GM18511 (cell line): ENCODE measurements at regions not wholly inside any gene's neighbourhood (a gene's known extent, or its start where the extent isn't known, plus 50 kb on each side); places are given as distances from the start of the nearest gene placed in this dataset.

ENCODE experiments used
- ATAC-seq: cut with Tn5 transposase; IDR thresholded peaks from one replicate; pipeline ENCODE4 v1.9.1; 2021; ENCODE audit warnings: mild to moderate bottlenecking, moderate library complexity; ENCODE audit not compliant: unreplicated experiment

GRCh38 chr2:8484502-8485283 lies 197.2 kb upstream of the ID2 start:
- ATAC-seq, result no peak

DNA sequence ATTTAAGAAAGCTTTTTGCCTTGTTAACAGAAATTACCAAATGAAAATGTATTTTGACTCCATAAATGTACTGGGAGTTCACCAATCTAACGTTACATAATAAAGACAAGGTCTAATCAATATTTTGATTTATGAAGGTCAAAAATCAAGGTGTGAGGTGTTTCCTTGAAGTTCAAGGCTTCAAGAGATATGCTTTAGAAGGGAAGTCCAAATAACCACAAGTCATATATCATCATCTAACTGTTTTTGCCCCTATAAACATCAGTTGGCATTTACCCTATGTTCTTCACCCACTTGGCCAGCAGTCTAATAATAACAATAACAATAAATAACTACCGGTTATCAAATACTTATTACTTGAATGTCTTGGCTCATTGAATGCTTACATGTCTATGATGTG lies 196.1 kb upstream of the ID2 start:
- no peak for ATAC-seq

DNA sequence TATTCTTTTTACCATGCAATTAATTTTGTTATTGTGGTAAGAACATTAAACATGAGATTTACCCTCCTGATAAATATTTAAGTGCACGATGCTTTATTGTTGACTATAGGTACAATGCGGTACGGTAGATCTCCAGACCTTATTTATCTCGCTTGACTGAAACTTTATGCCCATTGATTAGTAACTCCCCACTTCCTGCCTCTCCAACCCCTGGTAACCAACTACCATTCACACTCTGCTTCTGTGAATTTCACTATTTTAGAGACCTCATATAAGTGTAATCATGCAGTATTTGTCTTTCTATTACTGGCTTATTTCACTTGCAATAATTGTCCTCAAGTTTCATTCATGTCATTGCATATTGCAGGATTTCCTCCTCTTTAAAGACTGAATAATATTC lies 195.7 kb upstream of the ID2 start:
- ATAC-seq, result no peak

DNA sequence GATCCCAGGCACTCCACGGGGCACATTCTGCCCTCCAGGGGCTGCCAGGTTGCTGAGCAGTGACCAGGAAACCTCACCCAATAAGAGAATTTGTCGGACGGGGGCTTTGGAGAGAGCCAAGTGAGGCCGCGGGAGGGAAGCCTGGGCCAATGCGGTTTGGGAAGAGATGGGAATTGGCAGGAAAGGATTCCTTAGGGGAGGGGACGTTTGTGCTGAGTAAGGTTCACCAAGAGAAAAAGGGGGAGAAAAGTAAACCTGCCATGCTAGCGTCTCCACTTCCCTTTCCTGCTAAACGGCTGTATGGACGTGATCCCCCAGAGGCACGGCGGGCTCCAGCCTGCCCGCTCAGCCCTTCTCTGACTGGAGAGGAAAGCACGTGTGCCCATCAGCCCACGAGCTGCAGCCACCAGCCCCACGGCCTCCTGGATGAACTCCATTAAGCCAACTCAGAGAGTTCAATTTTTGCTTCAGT lies 194.4 kb upstream of the ID2 start:
- peak; percentile 26 for ATAC-seq

DNA sequence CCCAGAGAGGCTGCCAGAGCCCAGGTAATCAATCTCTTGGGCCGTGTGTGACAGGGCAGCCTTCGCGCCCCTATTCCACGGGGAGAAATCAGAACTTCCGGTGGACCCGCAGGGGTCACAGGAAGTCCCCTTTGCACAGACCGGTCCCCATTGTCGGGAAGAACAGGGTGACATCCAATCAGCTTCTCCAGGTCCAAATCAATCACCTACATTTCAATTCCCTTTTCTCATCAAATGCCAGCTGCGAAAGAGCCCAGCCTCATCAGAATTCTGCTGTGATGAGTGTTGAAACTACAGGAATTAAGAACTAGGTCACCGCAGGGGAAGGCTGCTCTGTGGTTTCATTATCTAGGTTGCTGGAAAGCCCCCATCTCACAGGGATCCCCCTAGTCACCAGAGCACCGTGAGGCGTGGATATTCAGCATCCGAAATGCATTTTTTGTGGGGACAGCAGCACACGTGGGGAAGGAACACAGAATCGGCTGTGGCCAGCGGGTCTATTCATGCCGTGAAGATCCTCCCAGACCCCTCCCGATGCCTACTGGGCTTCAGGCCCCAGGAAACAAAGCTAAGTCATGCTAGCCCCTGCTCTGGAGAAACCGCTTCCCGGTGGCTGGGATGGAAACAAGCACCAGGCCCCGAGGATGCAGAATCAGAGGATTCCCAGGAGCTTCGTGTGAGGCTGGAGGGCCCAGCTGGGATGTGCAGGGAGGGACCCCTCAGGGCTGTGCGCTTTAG lies 193.7 kb upstream of the ID2 start:
- ATAC-seq, result peak; percentile 88

- ATAC-seq, result no peak
Observed at GRCh38 chr2:8489221-8489620, 192.6 kb upstream of the ID2 start.

DNA sequence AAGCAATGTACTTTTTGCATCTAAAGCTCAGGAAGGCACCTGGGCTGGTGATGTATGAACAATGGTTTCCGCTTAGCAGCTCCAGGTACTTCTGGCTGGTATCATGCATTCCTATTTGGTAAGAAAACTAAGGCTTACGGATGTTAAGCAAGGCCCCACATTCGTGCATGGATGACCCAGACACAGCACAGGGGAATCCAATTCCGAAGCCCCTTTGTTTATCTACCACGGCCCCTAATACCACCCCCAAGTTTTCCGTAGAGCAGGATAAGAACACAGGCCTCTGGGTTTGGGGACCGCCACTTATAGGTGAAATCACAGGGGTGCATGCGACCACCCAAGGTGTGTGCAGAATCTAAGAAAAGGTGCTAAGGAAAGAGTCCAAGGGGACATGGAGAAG lies 192.1 kb upstream of the ID2 start:
- no peak for ATAC-seq

GRCh38 chr2:8490166-8490721 lies 191.6 kb upstream of the ID2 start:
- ATAC-seq, result no peak

DNA sequence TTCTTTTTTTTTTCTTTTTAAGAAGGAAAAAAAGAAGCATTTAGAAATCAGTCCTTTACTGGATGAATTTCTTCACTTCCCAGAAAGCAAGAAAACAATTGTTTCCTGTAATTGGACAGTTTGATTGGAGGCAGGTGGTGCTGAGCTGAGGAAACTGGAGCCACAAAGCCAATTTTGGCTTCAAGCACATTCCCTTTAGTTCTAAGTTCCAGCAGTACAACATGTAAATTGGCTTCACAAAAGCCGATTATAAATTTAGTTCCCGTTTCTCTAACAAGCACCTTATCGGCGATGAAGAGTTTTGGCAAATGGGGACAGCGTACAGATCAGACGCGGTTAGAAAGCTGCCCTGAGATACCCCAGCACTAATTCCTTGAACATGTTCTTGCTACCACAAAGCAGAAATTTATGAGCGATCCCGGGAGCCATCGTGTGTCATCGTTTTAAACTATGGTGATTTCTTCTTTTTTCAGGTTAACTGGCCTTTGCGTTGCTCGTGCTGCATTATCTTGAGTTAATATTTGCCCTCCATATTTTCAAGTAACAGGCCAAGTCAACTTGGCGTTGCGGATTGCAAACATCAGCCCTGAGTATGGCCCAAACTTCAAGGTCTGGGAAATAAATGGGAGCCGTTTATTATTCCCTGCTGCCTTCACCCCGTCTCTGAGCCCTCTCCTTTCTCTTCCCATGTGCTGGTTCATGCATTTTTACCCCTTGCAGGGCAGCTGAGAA lies 190.4 kb upstream of the ID2 start:
- ATAC-seq, result no peak

DNA sequence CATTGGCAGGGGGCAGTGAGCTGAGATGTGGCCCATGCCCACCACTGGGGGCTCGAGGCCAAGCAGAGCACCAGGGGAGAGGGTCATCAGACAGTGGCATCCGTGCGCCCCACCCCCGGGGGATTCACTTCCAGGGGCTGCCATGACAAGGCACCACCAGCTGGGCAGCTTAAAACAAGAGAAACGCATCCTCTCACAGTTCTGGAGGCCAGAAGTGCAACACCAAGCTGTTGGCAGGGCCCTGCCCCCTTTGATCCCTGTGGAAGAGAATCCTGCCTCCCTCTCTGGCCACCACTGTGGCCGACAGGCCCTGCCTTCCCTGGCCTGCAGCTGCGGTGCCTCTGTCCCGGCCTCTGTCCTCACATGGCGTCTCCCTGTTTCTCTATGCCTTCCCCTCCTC lies 187.7 kb upstream of the ID2 start:
- no peak for ATAC-seq

GRCh38 chr2:8494589-8494988 lies 187.3 kb upstream of the ID2 start:
- no peak for ATAC-seq

GRCh38 chr2:8495189-8495989 lies 186.5 kb upstream of the ID2 start:
- ATAC-seq, result no peak

DNA sequence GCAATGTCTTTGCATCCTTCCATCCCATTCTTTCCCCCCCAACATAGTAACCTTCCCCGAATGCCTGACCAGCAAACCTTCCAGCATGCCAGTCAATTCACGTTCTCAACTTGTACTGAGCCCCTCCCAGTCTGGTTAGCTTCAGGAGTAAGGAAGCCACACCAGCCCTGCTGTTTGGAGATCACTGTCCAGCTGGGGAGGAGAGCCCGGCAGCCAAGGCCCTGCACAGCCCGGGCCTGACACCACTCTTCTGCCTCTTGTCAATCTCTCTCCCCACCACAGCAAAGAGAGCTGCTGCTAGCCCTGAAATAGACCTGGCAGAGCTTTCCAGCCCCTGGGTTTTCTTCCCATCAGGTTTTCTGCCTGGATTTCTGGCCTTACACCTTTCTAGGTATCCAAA lies 185.8 kb upstream of the ID2 start:
- ATAC-seq, result no peak

- ATAC-seq, result no peak
Observed at GRCh38 chr2:8496617-8497016, 185.2 kb upstream of the ID2 start.

GRCh38 chr2:8498994-8499393 lies 182.9 kb upstream of the ID2 start:
- no peak for ATAC-seq

GRCh38 chr2:8500124-8501054 lies 181.5 kb upstream of the ID2 start:
- ATAC-seq, result no peak

- no peak for ATAC-seq
Observed at GRCh38 chr2:8501061-8501720, 180.7 kb upstream of the ID2 start.

- ATAC-seq, result no peak
Observed at GRCh38 chr2:8502316-8502715, 179.5 kb upstream of the ID2 start.

DNA sequence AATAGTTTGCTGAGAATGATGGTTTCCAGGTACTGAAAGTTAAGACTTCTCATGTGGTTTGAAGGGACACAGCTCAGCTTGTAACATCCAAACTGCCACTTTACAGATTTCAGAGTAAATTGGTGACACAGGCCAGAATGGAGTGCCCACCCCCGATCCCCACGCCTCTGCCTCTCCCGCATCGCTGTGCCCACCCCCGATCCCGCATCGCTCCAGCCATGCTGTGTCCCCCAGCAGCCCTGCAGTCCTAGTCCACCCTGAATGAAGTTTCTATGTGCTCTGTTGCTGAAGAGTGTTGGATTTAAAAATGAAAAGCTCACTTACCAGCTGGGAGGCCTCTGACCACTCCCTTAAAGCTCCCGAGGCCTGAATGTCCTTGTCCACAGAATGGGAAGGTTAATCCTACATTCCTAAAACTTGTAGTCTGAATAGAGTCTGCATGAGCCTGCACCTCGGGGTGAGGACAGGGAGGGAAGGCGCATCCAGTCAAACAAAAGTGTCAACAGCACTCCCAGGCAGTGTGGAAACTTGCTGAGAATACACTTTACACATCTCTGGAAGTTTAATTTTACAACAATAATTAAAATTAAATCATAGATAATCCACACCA lies 176.4 kb upstream of the ID2 start:
- ATAC-seq, result no peak
